Thoracic aorta (tissue), 2 donors: ENCODE measurements at regions not wholly inside any gene's neighbourhood (a gene's known extent, or its start where the extent isn't known, plus 50 kb on each side); places are given as distances from the start of the nearest gene placed in this dataset.

Experiments
- ATAC-seq: fragments of 150-250 bp; one replicate; pipeline ENCODE4 v1.8.0; 2017; ENCODE audit warnings: low read depth; ENCODE audit not compliant: insufficient number of reproducible peaks, low FRiP score
- DNase-seq: peaks from one replicate; pipeline ENCODE4 v3.0.0-alpha.2; 2020; ENCODE audit warnings: low spot score
- H3K27ac ChIP-seq, 2 donors: fragments of 200-600 bp; sonication (generic); 1 replicate in 1 of 2; 2 replicates in 1 of 2; pipeline ENCODE4 v1.5.1; 2016; ENCODE audit warnings: mild to moderate bottlenecking in 2 of 2, moderate library complexity in 2 of 2
- H3K27me3 ChIP-seq: fragments of 200-600 bp; sonication (generic); replicated peaks from 2 replicates; pipeline ENCODE4 v1.6.0; 2016; ENCODE audit warnings: mild to moderate bottlenecking; ENCODE audit not compliant: insufficient read depth
- H3K36me3 ChIP-seq: fragments of 200-600 bp; sonication (generic); one replicate; pipeline ENCODE4 v1.5.1; 2016
- H3K4me1 ChIP-seq, 2 donors: fragments of 200-600 bp; sonication (generic); 1 replicate in 1 of 2; 2 replicates in 1 of 2; pipeline versions ENCODE4 v1.5.1 to v1.6.0; 2016; ENCODE audit warnings: low read depth in 2 of 2, mild to moderate bottlenecking in 1 of 2; ENCODE audit not compliant: control insufficient read depth in 1 of 2
- H3K4me3 ChIP-seq: fragments of 200-600 bp; sonication (generic); 2 replicates; pipeline ENCODE4 v1.5.1; 2016; ENCODE audit warnings: mild to moderate bottlenecking
- H3K9me3 ChIP-seq: fragments of 200-600 bp; sonication (generic); 2 replicates; pipeline ENCODE4 v1.5.1; 2016
- CTCF ChIP-seq: fragments of 200-600 bp; sonication (generic); IDR thresholded peaks from one replicate; pipeline ENCODE4 v1.5.1; 2019; ENCODE audit warnings: antibody characterized with exemption

GRCh38 chr11:97964332-97965004 lies 1056.3 kb upstream of the CNTN5 start:
- Histone ChIP-seq H3K9me3 (no peaks in the 10 kb centered on the region), H3K27ac (no peak overlapping the region), H3K27me3 (no peaks in the 10 kb centered on the region), H3K4me3 (no peak overlapping the region), H3K36me3 (no peaks in the 10 kb centered on the region), H3K4me1 (no peaks in the 10 kb centered on the region)
- DNase-seq (no peak), ATAC-seq (no peak)
- TF ChIP-seq CTCF = no peak

- Histone ChIP-seq H3K4me3 (no peak overlapping the region), H3K27me3 (no peaks in the 10 kb centered on the region), H3K36me3 (no peaks in the 10 kb centered on the region), H3K4me1 (no peaks in the 10 kb centered on the region), H3K27ac (no peak overlapping the region), H3K9me3 (no peaks in the 10 kb centered on the region)
- DNase-seq = no peak
- no peak for TF ChIP-seq CTCF
- ATAC-seq = no peak
Measured at GRCh38 chr11:97965849-97966646, 1054.7 kb upstream of the CNTN5 start.

- TF ChIP-seq CTCF = no peak
- no peak for DNase-seq
Measured at GRCh38 chr11:97966901-97967300, 1053.8 kb upstream of the CNTN5 start.

GRCh38 chr11:97968071-97968470 lies 1052.7 kb upstream of the CNTN5 start:
- no peak for DNase-seq
- no peak overlapping the region for H3K27ac ChIP-seq
- H3K27me3 ChIP-seq = no peaks in the 10 kb centered on the region
- no peak overlapping the region for H3K4me3 ChIP-seq
- no peaks in the 10 kb centered on the region for H3K9me3 ChIP-seq
- TF ChIP-seq CTCF = no peak
- H3K36me3 ChIP-seq = no peaks in the 10 kb centered on the region
- H3K4me1 ChIP-seq = no peaks in the 10 kb centered on the region
- ATAC-seq = no peak

More at GRCh38 chr11:97966901-97967300, 1053.8 kb upstream of the CNTN5 start:
- Histone ChIP-seq H3K27ac (no peak overlapping the region), H3K4me1 (no peaks in the 10 kb centered on the region), H3K9me3 (no peaks in the 10 kb centered on the region), H3K36me3 (no peaks in the 10 kb centered on the region), H3K4me3 (no peak overlapping the region), H3K27me3 (no peaks in the 10 kb centered on the region)
- ATAC-seq = no peak

GRCh38 chr11:97972731-97973130 lies 1048.0 kb upstream of the CNTN5 start:
- no peak for ATAC-seq
- no peaks in the 10 kb centered on the region for H3K36me3 ChIP-seq
- no peak overlapping the region for H3K27ac ChIP-seq
- no peak for TF ChIP-seq CTCF
- no peak overlapping the region for H3K4me3 ChIP-seq
- DNase-seq = no peak
- H3K4me1 ChIP-seq = no peaks in the 10 kb centered on the region
- H3K27me3 ChIP-seq = no peaks in the 10 kb centered on the region
- H3K9me3 ChIP-seq = no peaks in the 10 kb centered on the region
